Stomach (tissue), 4 donors: ENCODE measurements at regions not wholly inside any gene's neighbourhood (a gene's known extent, or its start where the extent isn't known, plus 50 kb on each side); places are given as distances from the start of the nearest gene placed in this dataset.

Source experiments
- EP300 ChIP-seq: sonication (generic); formaldehyde crosslinking; IDR thresholded peaks from one replicate; pipeline ENCODE4 v1.6.1; 2017; ENCODE audit warnings: antibody characterized with exemption
- POLR2A ChIP-seq, 4 donors: fragments of 450-650 bp; IDR thresholded peaks; one replicate each; pipeline ENCODE4 v1.6.1; 2016; ENCODE audit warnings: antibody characterized with exemption in 4 of 4, control low read depth in 2 of 4, mild to moderate bottlenecking in 1 of 4, moderate library complexity in 1 of 4

- TF ChIP-seq EP300 (no peak), POLR2A (IDR thresholded peaks at IDR 0.05) (no peak)
Observed at GRCh38 chr9:82082563-82082962, 94.0 kb downstream of the SPATA31D1 start.
